ENCODE measurements at regions not wholly inside any gene's neighbourhood (a gene's known extent, or its start where the extent isn't known, plus 50 kb on each side); places are given as distances from the start of the nearest gene placed in this dataset.
"Not testable (repeated sequence)": the region's sequence is repeated elsewhere in the genome, so short reads cannot be mapped to it uniquely, and the experiment has no call there.

DNA sequence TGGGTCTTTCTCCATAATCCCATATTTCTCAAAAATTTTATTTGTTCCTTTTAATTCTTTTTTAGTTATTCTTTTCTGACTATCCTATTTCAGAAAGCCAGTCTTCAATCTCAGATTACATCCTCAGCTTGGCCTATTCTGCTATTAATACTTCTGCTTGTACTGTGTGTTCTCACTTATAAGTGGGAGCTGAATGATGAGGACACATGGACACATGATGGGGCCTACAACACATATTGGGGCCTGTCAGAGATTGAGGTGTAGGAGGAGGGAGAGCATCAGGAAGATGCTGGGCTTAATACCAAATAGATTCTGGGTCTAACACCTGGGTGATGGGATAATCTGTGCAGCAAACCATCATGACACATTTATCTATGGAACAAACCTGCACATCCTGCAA lies 82.3 kb downstream of the MAGEE1 start:
- DNase-seq (ENCODE audit: low spot score) = no peak

DNA sequence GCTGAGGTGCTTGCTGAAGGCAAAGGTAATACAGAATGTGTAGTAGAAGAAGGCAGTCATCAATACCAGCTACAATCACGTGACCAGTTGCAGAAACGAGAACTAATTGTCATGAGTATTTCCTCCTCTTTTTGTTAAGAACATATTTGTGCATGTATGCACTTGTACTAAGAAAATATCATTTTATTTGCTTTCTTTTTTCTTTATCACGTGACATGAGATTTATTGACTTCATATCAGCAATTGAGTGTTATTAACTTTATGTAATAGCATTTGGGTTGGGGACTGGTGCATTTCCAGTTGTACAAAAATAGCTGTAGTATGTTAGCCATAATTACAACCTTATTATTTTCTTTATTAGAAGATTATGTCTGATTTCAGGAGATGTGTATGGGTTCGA lies 90.0 kb downstream of the MAGEE1 start:
- no peak for DNase-seq (ENCODE audit: low spot score)

DNA sequence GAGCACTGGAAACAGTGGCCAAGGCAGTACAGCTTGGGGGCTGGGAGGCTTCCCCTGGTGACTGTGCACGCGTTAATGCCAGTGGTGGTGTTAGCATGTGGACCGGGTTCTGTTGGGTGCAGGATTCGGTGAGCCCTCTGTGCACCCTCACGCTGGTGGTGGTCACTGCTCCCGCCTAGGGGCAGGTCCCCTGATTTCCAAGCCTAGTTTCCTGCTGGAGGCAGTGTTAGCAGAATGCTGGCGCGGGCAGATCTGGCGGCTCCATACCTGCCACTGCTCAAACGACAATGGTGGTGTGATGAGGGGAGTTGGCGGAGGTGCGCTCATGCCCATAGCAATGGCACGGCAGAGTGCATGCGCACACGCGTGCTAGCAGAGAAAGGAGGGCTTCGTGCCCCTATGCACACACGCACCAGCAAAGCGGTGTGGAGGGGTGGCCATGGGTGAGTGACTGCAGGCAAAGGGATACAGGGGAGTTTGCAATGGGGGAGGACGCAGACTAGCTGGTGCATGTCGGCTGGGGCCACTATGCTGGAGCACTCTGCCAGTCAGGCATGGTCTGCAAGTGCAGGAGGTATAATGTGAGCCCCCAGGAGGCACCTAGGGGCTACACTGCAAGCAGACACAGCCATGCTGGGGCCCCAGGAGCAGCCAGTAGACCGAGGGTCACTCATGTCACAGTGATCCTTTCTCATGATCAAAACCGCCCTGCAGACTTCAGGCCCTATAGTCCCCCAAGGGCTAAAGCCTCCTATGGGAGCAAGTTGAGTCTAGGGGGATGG lies 93.0 kb downstream of the MAGEE1 start:
- DNase-seq (ENCODE audit: low spot score) = no peak

DNA sequence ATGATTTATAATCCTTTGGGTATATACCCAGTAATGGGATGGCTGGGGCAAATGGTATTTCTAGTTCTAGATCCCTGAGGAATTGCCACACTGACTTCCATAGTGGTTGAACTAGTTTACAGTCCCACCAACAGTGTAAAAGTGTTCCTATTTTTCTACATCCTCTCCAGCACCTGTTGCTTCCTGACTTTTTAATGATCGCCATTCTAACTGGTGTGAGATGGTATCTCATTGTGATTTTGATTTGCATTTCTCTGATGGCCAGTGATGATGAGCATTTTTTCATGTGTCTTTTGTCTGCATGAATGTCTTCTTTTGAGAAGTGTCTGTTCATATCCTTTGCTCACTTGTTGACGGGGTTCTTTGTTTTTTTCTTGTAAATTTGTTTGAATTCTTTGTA lies 108.2 kb downstream of the MAGEE1 start:
- DNase-seq (ENCODE audit: low spot score) = not testable (repeated sequence)

DNA sequence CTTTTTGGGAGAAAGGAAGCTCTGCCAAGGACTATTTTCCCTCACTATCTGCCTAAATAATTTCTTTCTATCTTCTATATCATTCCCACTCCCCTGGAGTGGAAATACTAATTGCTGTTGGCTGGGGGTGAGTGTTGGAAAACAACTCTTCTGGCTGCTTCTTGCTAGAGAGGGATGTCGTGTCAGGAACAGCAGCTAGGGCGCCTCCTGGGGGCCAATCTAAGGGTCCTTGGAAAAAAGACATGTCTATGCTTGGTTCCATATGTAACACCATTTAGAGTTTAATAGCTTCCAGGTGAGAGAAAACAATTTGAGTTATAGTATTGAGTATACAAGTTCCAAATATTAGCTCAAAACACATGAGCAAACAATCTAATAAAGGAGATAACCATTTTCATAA lies 111.3 kb downstream of the MAGEE1 start:
- DNase-seq (ENCODE audit: low spot score) = no peak

DNA sequence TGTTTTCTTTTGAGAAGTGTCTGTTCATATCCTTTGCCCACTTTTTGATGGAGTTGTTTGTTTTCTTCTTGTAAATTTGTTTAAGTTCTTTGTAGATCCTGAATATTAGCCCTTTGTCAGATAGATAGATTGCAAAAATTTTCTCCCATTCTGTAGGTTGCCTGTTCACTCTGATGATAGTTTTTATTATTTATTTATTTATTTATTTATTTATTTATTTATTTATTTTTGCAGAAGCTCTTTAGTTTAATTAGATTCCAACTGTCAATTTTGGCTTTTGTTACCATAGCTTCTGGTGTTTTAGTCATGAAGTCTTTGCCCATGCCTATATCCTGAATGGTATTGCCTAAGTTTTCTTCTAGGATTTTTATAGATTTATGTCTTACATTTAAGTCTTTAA lies 115.9 kb downstream of the MAGEE1 start:
- not testable (repeated sequence) for DNase-seq (ENCODE audit: low spot score)

DNA sequence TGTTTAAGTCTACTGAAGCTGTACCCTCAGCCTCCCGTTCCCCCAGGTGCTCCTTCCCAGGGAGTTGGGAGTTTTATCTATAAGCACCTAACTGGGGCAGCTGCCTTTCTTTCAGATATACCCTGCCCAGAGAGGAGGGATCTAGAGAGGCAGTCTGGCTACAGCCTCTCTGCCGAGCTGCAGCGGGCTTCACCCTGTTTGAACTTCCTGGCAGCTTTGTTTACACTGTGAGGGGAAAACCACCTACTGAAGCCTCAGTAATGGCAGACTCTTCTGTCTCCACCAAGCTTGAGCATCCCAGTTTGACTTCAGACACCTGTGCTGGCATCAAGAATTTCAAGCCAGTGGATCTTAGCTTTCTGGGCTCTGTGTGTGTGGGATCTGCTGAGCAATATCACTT lies 122.5 kb downstream of the MAGEE1 start:
- DNase-seq (ENCODE audit: low spot score) = no peak

DNA sequence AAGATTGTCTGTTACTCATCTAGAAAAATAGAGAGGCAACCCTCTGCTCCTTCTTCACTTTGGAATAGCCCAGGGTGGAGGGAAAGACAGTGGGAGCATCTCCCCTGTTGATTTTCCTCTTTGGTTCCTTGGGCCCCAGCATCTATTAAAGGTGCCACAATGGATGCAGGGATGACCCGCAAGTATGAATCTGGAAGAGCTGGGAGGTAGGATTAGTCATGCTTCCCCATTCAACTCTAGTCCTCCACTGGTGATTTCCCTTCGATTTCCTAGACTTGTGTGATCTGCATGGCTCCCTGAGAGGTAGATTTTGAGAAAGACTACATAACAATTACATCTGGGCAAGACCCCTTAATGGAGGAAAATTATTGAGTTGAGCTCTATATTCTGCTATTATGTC lies 127.8 kb downstream of the MAGEE1 start:
- DNase-seq (ENCODE audit: low spot score) = no peak

DNA sequence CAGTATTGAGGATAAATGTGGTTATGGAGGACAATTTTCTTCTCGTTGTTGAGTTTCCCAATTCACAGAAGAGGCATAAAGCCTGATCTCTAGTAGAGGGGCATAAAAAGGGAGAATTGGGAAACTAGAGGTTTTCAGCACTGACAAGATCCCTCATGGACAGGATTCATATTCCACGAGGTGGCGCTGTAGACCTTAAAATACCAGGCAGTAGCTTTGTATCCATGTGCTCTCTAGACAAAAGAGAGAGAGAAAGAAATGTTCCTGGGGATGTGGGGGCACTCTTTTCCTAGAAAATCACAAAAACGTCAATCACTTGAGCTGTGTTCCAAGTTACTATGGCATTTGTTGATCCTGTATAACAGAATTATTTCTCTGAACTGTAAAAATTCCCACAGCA lies 128.3 kb downstream of the MAGEE1 start:
- DNase-seq (ENCODE audit: low spot score) = peak; percentile 0

DNA sequence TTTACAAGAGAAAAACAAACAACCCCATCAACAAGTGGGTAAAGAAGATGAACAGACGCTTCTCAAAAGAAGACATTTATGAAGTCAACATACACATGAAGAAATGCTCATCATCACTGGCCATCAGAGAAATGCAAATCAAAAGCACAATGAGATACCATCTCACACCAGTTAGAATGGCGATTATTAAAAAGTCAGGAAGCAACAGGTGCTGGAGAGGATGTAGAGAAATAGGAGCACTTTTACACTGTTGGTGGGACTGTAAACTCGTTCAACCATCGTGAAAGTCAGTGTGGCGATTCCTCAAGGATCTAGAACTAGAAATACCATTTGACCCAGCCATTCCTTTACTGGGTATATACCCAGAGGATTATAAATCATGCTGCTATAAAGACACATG lies 137.3 kb downstream of the MAGEE1 start:
- not testable (repeated sequence) for DNase-seq (ENCODE audit: low spot score)

DNA sequence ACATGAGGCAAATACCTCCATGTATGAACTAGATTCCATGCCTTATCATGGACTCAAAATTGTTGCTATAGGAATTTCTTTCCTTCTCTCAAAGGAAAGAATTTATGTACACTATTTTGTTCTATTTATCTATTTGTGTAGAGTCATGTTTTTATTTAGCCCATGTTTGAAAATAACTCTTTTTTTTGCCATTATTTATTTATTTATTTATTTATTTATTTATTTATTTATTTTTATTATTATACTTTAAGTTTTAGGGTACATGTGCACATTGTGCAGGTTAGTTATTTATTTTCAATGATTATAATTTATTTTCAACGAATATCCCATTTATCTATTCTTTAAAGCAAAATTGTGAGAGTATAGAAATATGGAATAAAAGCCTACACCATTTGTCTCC lies 177.9 kb downstream of the MAGEE1 start:
- no peak for DNase-seq (ENCODE audit: low spot score)

DNA sequence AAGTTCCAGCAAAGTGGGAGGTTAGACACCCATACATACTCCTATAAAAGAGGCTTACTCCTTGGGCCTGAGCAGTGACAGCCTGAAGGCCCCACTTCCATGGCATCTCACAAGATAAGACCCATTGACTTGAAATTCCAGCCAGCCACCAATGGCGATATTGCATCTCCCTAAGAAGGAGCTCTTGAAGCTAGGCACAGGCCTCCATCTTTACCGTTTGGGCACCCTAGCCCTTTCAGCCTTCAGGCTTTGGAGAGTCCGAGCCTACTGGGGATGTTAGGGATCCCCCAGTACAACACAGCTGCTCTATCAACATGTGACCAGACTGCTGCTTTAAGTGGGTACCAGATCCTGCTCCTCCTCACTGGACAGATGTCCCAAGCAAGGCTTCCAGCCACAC lies 189.5 kb downstream of the MAGEE1 start:
- DNase-seq (ENCODE audit: low spot score) = no peak

DNA sequence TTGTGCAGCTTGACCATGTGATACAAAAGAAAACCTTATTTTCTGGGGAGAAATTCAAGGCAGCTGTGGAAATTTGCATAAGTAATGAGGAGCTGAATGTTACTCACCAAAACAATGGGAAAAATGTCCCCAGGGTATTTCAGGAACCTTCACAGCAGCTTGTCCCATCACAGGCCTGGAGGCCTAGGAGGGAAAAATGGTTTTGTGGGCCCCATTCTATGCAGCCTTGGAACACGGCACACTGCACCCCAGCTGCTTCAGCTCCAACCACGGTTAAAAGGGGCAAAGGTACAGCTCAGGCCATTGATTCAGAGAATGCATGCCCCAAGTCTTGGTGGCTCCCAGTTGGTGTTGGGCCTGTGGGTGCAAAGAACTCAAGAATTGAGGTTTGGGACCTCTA lies 216.1 kb downstream of the MAGEE1 start:
- DNase-seq (ENCODE audit: low spot score) = no peak

DNA sequence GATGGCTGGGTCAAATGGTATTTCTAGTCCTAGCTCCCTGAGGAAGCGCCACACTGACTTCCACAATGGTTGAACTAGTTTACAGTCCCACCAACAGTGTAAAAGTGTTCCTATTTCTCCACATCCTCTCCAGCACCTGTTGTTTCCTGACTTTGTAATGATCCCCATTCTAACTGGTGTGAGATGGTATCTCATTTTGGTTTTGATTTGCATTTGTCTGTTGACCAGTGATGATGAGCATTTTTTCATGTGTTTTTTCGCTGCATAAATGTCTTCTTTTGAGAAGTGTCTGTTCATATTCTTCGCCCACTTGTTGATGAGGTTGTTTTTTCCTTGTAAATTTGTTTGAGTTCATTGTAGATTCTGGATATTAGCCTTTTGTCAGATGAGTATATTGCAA lies 223.9 kb downstream of the MAGEE1 start:
- not testable (repeated sequence) for DNase-seq (ENCODE audit: low spot score)

DNA sequence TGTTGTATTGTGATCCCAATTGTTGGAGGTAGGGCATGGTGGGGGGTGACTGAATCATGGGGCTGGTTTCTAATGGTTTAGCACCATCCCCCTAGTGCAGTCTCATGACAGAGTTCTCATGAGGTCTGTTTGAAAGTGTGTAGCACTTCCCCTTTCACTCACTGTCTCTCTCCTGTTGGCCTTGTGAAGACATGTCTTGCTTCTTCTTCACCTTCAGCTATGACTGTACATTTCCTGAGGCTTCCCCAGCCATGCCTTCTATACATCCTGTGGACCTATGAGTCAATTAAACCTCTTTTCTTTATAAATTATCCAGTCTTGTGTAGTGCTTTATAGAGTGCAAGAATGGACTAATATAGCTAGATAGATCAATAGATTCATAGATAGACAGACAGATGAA lies 230.0 kb downstream of the MAGEE1 start:
- DNase-seq (ENCODE audit: low spot score) = no peak
